ENCODE measurements at regions not wholly inside any gene's neighbourhood (a gene's known extent, or its start where the extent isn't known, plus 50 kb on each side); places are given as distances from the start of the nearest gene placed in this dataset.

DNA sequence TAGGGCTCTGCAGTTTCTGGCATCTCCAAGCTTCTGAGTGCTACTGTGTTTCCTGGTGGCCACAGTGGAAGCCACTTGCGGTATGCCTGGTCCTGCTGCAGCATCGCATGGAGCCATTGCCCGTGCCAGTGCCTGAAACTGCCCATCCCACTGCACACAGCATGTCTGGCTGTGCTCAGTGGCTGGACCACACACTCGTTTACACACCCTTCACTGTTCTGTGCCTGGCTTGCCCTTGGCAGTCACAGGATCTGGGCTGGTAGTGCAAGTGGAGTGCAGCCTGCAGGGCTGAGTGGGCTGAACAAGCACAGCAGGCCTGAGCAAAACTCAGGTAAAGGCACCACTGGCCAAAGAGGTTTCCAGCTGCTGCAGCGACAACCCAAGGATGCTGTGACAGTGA, 600.0 kb downstream of the SI start:
- H3K27me3 ChIP-seq (ENCODE audit: insufficient read depth, low read length): no peaks in the 10 kb centered on the region
- H3K4me1 ChIP-seq (ENCODE audit: control insufficient read depth, insufficient read depth, low read length, unreplicated experiment): no peaks in the 10 kb centered on the region
- no peak overlapping the region for H2AFZ ChIP-seq (ENCODE audit: low read length, unreplicated experiment)
- H3K36me3 ChIP-seq (ENCODE audit: insufficient read depth, low read length): no peaks in the 10 kb centered on the region
- H3K79me2 ChIP-seq (ENCODE audit: control insufficient read depth, insufficient read depth, low read length, unreplicated experiment): no peaks in the 10 kb centered on the region
- H3K4me3 ChIP-seq (ENCODE audit: low read depth, low read length): no peak overlapping the region
- H3K27ac ChIP-seq (ENCODE audit: low read depth, low read length): no peak overlapping the region

GRCh38 chr3:164477403-164477802, 600.9 kb downstream of the SI start:
- no peaks in the 10 kb centered on the region for H3K79me2 ChIP-seq (ENCODE audit: control insufficient read depth, insufficient read depth, low read length, unreplicated experiment)
- H3K4me1 ChIP-seq (ENCODE audit: control insufficient read depth, insufficient read depth, low read length, unreplicated experiment): no peaks in the 10 kb centered on the region
- H3K4me3 ChIP-seq (ENCODE audit: low read depth, low read length): no peak overlapping the region
- H3K36me3 ChIP-seq (ENCODE audit: insufficient read depth, low read length): no peaks in the 10 kb centered on the region
- H3K27me3 ChIP-seq (ENCODE audit: insufficient read depth, low read length): no peaks in the 10 kb centered on the region
- H2AFZ ChIP-seq (ENCODE audit: low read length, unreplicated experiment): no peak overlapping the region
- H3K27ac ChIP-seq (ENCODE audit: low read depth, low read length): no peak overlapping the region

- Histone ChIP-seq H3K4me3 (ENCODE audit: low read depth, low read length) (no peak overlapping the region), H3K36me3 (ENCODE audit: insufficient read depth, low read length) (no peaks in the 10 kb centered on the region), H3K79me2 (ENCODE audit: control insufficient read depth, insufficient read depth, low read length, unreplicated experiment) (no peaks in the 10 kb centered on the region), H3K27ac (ENCODE audit: low read depth, low read length) (no peak overlapping the region), H3K4me1 (ENCODE audit: control insufficient read depth, insufficient read depth, low read length, unreplicated experiment) (no peaks in the 10 kb centered on the region), H2AFZ (ENCODE audit: low read length, unreplicated experiment) (peak overlapping the region; percentile 14), H3K27me3 (ENCODE audit: insufficient read depth, low read length) (no peaks in the 10 kb centered on the region)
Observed at GRCh38 chr3:164476631-164477030, 601.7 kb downstream of the SI start.

- no peak overlapping the region for H3K27ac ChIP-seq (ENCODE audit: low read depth, low read length)
- no peaks in the 10 kb centered on the region for H3K27me3 ChIP-seq (ENCODE audit: insufficient read depth, low read length)
- H3K4me3 ChIP-seq (ENCODE audit: low read depth, low read length): no peak overlapping the region
- peaks cover 6% of the 10 kb centered on the region; the same call in 1 of the 2 replicates for H3K36me3 ChIP-seq (ENCODE audit: insufficient read depth, low read length)
- peaks cover 5% of the 10 kb centered on the region for H3K4me1 ChIP-seq (ENCODE audit: control insufficient read depth, insufficient read depth, low read length, unreplicated experiment)
- H3K79me2 ChIP-seq (ENCODE audit: control insufficient read depth, insufficient read depth, low read length, unreplicated experiment): no peaks in the 10 kb centered on the region
- H2AFZ ChIP-seq (ENCODE audit: low read length, unreplicated experiment): no peak overlapping the region
Observed at GRCh38 chr3:164470471-164470870, 607.8 kb downstream of the SI start.

DNA sequence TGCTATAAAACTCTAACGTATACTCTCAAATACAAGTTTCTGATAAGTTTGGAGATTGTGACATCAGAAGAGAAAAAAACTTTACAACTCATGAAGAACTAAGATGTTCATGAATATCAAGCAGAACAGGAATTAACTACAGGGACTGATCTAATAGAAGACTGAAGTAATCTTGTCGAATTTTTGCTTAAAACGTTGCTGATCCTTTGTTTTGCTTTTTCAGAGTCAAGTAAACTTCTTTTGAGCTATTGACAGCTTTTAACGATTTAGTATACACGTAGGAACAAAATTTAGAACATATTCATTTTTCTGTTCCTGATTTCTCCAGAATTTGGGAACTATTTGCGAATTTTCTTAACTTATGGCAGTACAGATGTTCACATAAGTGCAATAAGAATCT, 610.2 kb downstream of the SI start:
- no peak overlapping the region for H3K27ac ChIP-seq (ENCODE audit: low read depth, low read length)
- no peaks in the 10 kb centered on the region for H3K27me3 ChIP-seq (ENCODE audit: insufficient read depth, low read length)
- H3K36me3 ChIP-seq (ENCODE audit: insufficient read depth, low read length): peaks cover 6% of the 10 kb centered on the region; the same call in 1 of the 2 replicates
- no peak overlapping the region for H3K4me3 ChIP-seq (ENCODE audit: low read depth, low read length)
- H3K79me2 ChIP-seq (ENCODE audit: control insufficient read depth, insufficient read depth, low read length, unreplicated experiment): no peaks in the 10 kb centered on the region
- peaks cover 12% of the 10 kb centered on the region for H3K4me1 ChIP-seq (ENCODE audit: control insufficient read depth, insufficient read depth, low read length, unreplicated experiment)
- no peak overlapping the region for H2AFZ ChIP-seq (ENCODE audit: low read length, unreplicated experiment)

GRCh38 chr3:164467007-164467406, 611.3 kb downstream of the SI start:
- Histone ChIP-seq H3K36me3 (ENCODE audit: insufficient read depth, low read length) (peaks cover 6% of the 10 kb centered on the region; the same call in 1 of the 2 replicates), H2AFZ (ENCODE audit: low read length, unreplicated experiment) (no peak overlapping the region), H3K27me3 (ENCODE audit: insufficient read depth, low read length) (no peaks in the 10 kb centered on the region), H3K79me2 (ENCODE audit: control insufficient read depth, insufficient read depth, low read length, unreplicated experiment) (no peaks in the 10 kb centered on the region), H3K4me1 (ENCODE audit: control insufficient read depth, insufficient read depth, low read length, unreplicated experiment) (peaks cover 12% of the 10 kb centered on the region), H3K4me3 (ENCODE audit: low read depth, low read length) (no peak overlapping the region), H3K27ac (ENCODE audit: low read depth, low read length) (no peak overlapping the region)

- peaks cover 12% of the 10 kb centered on the region for H3K4me1 ChIP-seq (ENCODE audit: control insufficient read depth, insufficient read depth, low read length, unreplicated experiment)
- H3K27ac ChIP-seq (ENCODE audit: low read depth, low read length): peak overlapping the region; percentile 72
- H3K79me2 ChIP-seq (ENCODE audit: control insufficient read depth, insufficient read depth, low read length, unreplicated experiment): no peaks in the 10 kb centered on the region
- peak overlapping the region; percentile 53 for H2AFZ ChIP-seq (ENCODE audit: low read length, unreplicated experiment)
- no peaks in the 10 kb centered on the region for H3K27me3 ChIP-seq (ENCODE audit: insufficient read depth, low read length)
- peak overlapping the region; percentile 29; the same call in 1 of the 2 replicates for H3K4me3 ChIP-seq (ENCODE audit: low read depth, low read length)
- peaks cover 6% of the 10 kb centered on the region; the same call in 1 of the 2 replicates for H3K36me3 ChIP-seq (ENCODE audit: insufficient read depth, low read length)
Observed at GRCh38 chr3:164465172-164465571, 613.1 kb downstream of the SI start.

GRCh38 chr3:164460851-164461250, 617.4 kb downstream of the SI start:
- Histone ChIP-seq H3K27me3 (ENCODE audit: insufficient read depth, low read length) (no peaks in the 10 kb centered on the region), H3K4me3 (ENCODE audit: low read depth, low read length) (peak overlapping the region; percentile 64; the same call in 1 of the 2 replicates), H3K27ac (ENCODE audit: low read depth, low read length) (peak overlapping the region; percentile 76)

GRCh38 chr3:164459521-164460151, 618.7 kb downstream of the SI start:
- H2AFZ ChIP-seq (ENCODE audit: low read length, unreplicated experiment): peak overlapping the region; percentile 25

More at GRCh38 chr3:164460851-164461250, 617.4 kb downstream of the SI start:
- H3K4me1 ChIP-seq (ENCODE audit: control insufficient read depth, insufficient read depth, low read length, unreplicated experiment): peaks cover 20% of the 10 kb centered on the region
- peak overlapping the region; percentile 85 for H2AFZ ChIP-seq (ENCODE audit: low read length, unreplicated experiment)
- no peaks in the 10 kb centered on the region for H3K79me2 ChIP-seq (ENCODE audit: control insufficient read depth, insufficient read depth, low read length, unreplicated experiment)
- H3K36me3 ChIP-seq (ENCODE audit: insufficient read depth, low read length): no peaks in the 10 kb centered on the region

GRCh38 chr3:164458986-164459385, 619.3 kb downstream of the SI start:
- Histone ChIP-seq H3K27ac (ENCODE audit: low read depth, low read length) (peak overlapping the region; percentile 76), H3K4me1 (ENCODE audit: control insufficient read depth, insufficient read depth, low read length, unreplicated experiment) (peaks cover 10% of the 10 kb centered on the region), H3K27me3 (ENCODE audit: insufficient read depth, low read length) (no peaks in the 10 kb centered on the region), H3K4me3 (ENCODE audit: low read depth, low read length) (no peak overlapping the region), H3K36me3 (ENCODE audit: insufficient read depth, low read length) (no peaks in the 10 kb centered on the region), H2AFZ (ENCODE audit: low read length, unreplicated experiment) (no peak overlapping the region), H3K79me2 (ENCODE audit: control insufficient read depth, insufficient read depth, low read length, unreplicated experiment) (no peaks in the 10 kb centered on the region)

More at GRCh38 chr3:164459521-164460151, 618.7 kb downstream of the SI start:
- Histone ChIP-seq H3K4me3 (ENCODE audit: low read depth, low read length) (no peak overlapping the region), H3K4me1 (ENCODE audit: control insufficient read depth, insufficient read depth, low read length, unreplicated experiment) (peaks cover 10% of the 10 kb centered on the region), H3K27ac (ENCODE audit: low read depth, low read length) (peak overlapping the region; percentile 76), H3K27me3 (ENCODE audit: insufficient read depth, low read length) (no peaks in the 10 kb centered on the region), H3K36me3 (ENCODE audit: insufficient read depth, low read length) (no peaks in the 10 kb centered on the region), H3K79me2 (ENCODE audit: control insufficient read depth, insufficient read depth, low read length, unreplicated experiment) (no peaks in the 10 kb centered on the region)

DNA sequence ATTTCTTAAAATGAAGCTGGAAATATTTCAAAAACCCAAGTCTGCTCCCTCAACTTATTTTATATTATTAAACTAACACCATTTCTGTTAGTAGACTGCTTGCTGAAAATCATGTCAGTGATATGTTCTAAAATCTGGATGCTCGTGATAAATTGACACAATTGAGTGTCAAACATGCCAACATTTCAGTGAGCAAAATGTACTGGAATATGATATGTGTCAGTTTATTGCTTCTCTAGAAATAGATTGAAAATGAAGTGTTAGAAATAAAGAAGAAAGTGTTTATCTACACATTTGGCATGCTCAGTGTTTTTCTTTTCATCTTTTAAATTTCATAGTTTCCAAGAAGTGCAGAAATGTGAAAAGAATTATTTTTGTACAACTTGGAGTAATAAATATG, 624.6 kb downstream of the SI start:
- H3K27me3 ChIP-seq (ENCODE audit: insufficient read depth, low read length): no peaks in the 10 kb centered on the region
- no peaks in the 10 kb centered on the region for H3K79me2 ChIP-seq (ENCODE audit: control insufficient read depth, insufficient read depth, low read length, unreplicated experiment)
- peaks cover 19% of the 10 kb centered on the region for H3K4me1 ChIP-seq (ENCODE audit: control insufficient read depth, insufficient read depth, low read length, unreplicated experiment)
- no peak overlapping the region for H3K4me3 ChIP-seq (ENCODE audit: low read depth, low read length)
- H3K36me3 ChIP-seq (ENCODE audit: insufficient read depth, low read length): no peaks in the 10 kb centered on the region
- no peak overlapping the region for H2AFZ ChIP-seq (ENCODE audit: low read length, unreplicated experiment)
- H3K27ac ChIP-seq (ENCODE audit: low read depth, low read length): no peak overlapping the region
